ENCODE measurements at regions not wholly inside any gene's neighbourhood (a gene's known extent, or its start where the extent isn't known, plus 50 kb on each side); places are given as distances from the start of the nearest gene placed in this dataset.

DNA sequence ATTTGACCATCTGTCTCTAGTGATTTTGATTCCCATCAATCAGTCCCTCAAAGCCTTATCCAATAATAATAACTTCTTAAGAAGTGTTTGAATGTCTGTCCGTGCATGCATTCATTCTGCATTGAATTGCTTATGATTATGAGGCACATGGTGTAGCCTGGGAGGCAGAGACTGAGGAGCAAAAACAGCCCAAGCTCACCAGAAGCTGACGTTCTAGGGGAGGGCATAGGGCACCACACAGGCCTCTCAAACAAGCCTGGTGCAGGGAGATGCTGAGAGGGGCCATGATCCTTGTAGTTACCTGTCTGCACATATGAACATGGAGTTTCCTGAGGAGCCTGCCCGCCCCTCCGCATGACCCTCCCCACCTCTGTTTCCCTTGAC lies 89.2 kb upstream of the POMGNT2 start:
- no peak overlapping the region for H3K27ac ChIP-seq
- no peak for DNase-seq
- no peaks in the 10 kb centered on the region for H3K36me3 ChIP-seq
- intact Hi-C loops (cut with DNase I; ENCODE audit: low total_unique reads), result no loop called here
- H3K4me1 ChIP-seq, result no peaks in the 10 kb centered on the region
- in situ Hi-C loops (cut with MboI; ENCODE audit: low sequenced_read_pairs in 4 of 4), result no loop called here
- no peaks in the 10 kb centered on the region for H3K27me3 ChIP-seq
- no peaks in the 10 kb centered on the region for H3K9me3 ChIP-seq
- no peak for ATAC-seq
- TF ChIP-seq, protein P1, sequence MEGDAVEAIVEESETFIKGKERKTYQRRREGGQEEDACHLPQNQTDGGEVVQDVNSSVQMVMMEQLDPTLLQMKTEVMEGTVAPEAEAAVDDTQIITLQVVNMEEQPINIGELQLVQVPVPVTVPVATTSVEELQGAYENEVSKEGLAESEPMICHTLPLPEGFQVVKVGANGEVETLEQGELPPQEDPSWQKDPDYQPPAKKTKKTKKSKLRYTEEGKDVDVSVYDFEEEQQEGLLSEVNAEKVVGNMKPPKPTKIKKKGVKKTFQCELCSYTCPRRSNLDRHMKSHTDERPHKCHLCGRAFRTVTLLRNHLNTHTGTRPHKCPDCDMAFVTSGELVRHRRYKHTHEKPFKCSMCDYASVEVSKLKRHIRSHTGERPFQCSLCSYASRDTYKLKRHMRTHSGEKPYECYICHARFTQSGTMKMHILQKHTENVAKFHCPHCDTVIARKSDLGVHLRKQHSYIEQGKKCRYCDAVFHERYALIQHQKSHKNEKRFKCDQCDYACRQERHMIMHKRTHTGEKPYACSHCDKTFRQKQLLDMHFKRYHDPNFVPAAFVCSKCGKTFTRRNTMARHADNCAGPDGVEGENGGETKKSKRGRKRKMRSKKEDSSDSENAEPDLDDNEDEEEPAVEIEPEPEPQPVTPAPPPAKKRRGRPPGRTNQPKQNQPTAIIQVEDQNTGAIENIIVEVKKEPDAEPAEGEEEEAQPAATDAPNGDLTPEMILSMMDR (IDR thresholded peaks at IDR 0.05 in 4 of 5, conservative IDR thresholded peaks at IDR 0.05 in 1 of 5), result no peak
- TF ChIP-seq POLR2A (IDR thresholded peaks at IDR 0.05), result no peak
- H3K4me3 ChIP-seq, result no peak overlapping the region

DNA sequence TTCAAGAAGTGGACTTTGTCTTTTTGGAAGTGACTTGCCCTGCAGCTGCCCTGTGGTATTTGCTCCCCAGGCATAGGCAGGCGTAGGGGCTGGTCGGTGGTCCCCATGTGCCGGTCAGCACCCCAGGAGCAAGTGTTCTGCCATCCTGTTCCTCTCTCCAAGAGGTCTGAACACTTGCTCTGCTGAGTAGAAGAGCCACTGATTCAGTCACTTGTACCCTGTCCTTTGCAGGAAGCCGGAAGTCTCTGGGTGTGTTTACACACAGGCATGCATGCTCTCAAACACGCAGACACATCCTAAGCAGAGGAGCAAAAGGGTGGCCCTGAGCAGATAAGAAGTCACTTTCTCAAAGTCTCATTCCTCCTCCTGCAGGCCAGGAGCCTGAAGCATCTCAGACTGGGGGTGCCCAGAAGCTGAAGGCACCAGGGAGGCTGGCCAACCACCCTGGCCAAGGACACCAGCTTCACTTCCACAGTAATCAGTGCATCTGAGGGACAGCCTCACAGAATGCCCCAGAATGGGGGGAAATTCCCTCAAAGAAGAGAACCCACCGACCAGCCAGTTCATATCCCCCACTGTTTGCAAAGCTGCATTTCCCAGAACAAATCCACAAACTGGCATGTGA lies 88.7 kb upstream of the POMGNT2 start:
- H3K4me3 ChIP-seq, result no peak overlapping the region
- no peaks in the 10 kb centered on the region for H3K36me3 ChIP-seq
- intact Hi-C loops (cut with DNase I; ENCODE audit: low total_unique reads) (no loop called here), in situ Hi-C loops (cut with MboI; ENCODE audit: low sequenced_read_pairs in 4 of 4) (no loop called here)
- no peak for DNase-seq
- no peaks in the 10 kb centered on the region for H3K9me3 ChIP-seq
- H3K27me3 ChIP-seq, result no peaks in the 10 kb centered on the region
- no peaks in the 10 kb centered on the region for H3K4me1 ChIP-seq
- H3K27ac ChIP-seq, result no peak overlapping the region
- no peak for ATAC-seq
- TF ChIP-seq POLR2A (IDR thresholded peaks at IDR 0.05), result no peak
- TF ChIP-seq, protein P1 (IDR thresholded peaks at IDR 0.05 in 4 of 5, conservative IDR thresholded peaks at IDR 0.05 in 1 of 5), result no peak

DNA sequence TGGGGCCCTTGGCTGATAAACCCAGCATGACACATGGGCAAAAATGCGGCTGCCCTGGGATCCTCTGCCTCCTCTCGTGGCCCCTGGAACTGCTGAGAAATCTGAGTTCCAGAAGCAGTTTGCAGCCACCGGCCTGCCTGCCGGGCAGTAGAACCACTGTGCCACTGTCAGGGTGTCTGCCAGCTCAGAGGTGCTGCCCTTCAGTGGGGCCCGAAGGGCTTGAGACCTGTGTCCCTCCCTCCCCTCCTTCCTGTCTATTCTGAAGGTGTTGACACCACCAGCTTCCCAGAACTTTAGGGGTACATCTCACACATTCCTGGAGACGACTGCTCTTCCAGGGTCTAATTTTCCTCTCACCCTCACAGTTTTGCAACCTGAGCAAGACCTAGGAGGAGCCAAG lies 88.2 kb upstream of the POMGNT2 start:
- ATAC-seq (no peak), DNase-seq (no peak)
- no peaks in the 10 kb centered on the region for H3K9me3 ChIP-seq
- H3K4me3 ChIP-seq, result no peak overlapping the region
- H3K4me1 ChIP-seq, result no peaks in the 10 kb centered on the region
- H3K27me3 ChIP-seq, result no peaks in the 10 kb centered on the region
- no peaks in the 10 kb centered on the region for H3K36me3 ChIP-seq
- in situ Hi-C loops (cut with MboI; ENCODE audit: low sequenced_read_pairs in 4 of 4) (no loop called here), intact Hi-C loops (cut with DNase I; ENCODE audit: low total_unique reads) (no loop called here)
- TF ChIP-seq POLR2A (IDR thresholded peaks at IDR 0.05), result no peak
- TF ChIP-seq, protein P1 (IDR thresholded peaks at IDR 0.05 in 4 of 5, conservative IDR thresholded peaks at IDR 0.05 in 1 of 5), result no peak
- H3K27ac ChIP-seq, result no peak overlapping the region

DNA sequence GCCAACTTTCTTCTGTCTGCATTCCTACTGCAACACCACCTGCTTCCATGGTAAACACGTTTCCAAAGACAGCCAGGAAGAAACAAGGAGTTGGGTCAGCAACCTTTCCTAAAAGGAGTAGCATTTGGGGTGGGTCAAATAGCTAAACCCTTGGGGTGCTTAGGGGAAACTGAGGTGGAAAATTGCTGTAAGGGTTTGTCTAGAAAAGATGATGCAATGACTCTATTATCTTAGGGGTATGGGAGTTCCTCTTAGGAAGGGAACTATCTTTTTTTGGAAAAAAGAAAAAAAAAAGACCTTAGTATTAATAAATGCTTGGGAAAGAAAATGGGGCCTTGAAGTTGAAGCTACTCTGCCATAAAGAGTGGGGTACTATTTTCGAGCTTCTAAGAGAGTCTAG lies 86.1 kb upstream of the POMGNT2 start:
- no peak for ATAC-seq
- no peak for TF ChIP-seq POLR2A (IDR thresholded peaks at IDR 0.05)
- TF ChIP-seq, protein P1 (IDR thresholded peaks at IDR 0.05 in 4 of 5, conservative IDR thresholded peaks at IDR 0.05 in 1 of 5), result no peak
- DNase-seq, result no peak
- Histone ChIP-seq H3K36me3 (no peaks in the 10 kb centered on the region), H3K4me3 (no peak overlapping the region), H3K4me1 (no peaks in the 10 kb centered on the region), H3K27ac (no peak overlapping the region), H3K27me3 (no peaks in the 10 kb centered on the region), H3K9me3 (no peaks in the 10 kb centered on the region)
- intact Hi-C loops (cut with DNase I; ENCODE audit: low total_unique reads), result no loop called here
- in situ Hi-C loops (cut with MboI; ENCODE audit: low sequenced_read_pairs in 4 of 4), result no loop called here

GRCh38 chr3:43191116-43191515 lies 85.2 kb upstream of the POMGNT2 start:
- intact Hi-C loops (cut with DNase I; ENCODE audit: low total_unique reads), result no loop called here
- in situ Hi-C loops (cut with MboI; ENCODE audit: low sequenced_read_pairs in 4 of 4), result no loop called here
- no peak for DNase-seq
- H3K9me3 ChIP-seq, result no peaks in the 10 kb centered on the region
- H3K27me3 ChIP-seq, result no peaks in the 10 kb centered on the region
- ATAC-seq, result no peak
- H3K4me1 ChIP-seq, result no peaks in the 10 kb centered on the region
- no peak overlapping the region for H3K27ac ChIP-seq
- H3K36me3 ChIP-seq, result no peaks in the 10 kb centered on the region
- H3K4me3 ChIP-seq, result no peak overlapping the region
- no peak for TF ChIP-seq POLR2A (IDR thresholded peaks at IDR 0.05)
- TF ChIP-seq, protein P1 (IDR thresholded peaks at IDR 0.05 in 4 of 5, conservative IDR thresholded peaks at IDR 0.05 in 1 of 5), result no peak

All from gastrocnemius medialis (tissue), 4 donors.